HFFc6 (cell line): ENCODE measurements at regions not wholly inside any gene's neighbourhood (a gene's known extent, or its start where the extent isn't known, plus 50 kb on each side); places are given as distances from the start of the nearest gene placed in this dataset.
"Not testable (repeated sequence)": the region's sequence is repeated elsewhere in the genome, so short reads cannot be mapped to it uniquely, and the experiment has no call there.

Experiments
- DNase-seq: peaks from one replicate; pipeline ENCODE4 v3.0.0-alpha.2; 2018
- H3K27ac Mint-ChIP-seq: 2 replicates; pipeline ENCODE4 v1.8.0; 2020; ENCODE audit warnings: mild to moderate bottlenecking, mixed read lengths
- H3K27me3 Mint-ChIP-seq: 2 replicates; pipeline ENCODE4 v1.8.0; 2021; ENCODE audit warnings: mild to moderate bottlenecking, moderate library complexity, mixed read lengths; ENCODE audit not compliant: insufficient read depth
- H3K36me3 Mint-ChIP-seq: 2 replicates; pipeline ENCODE4 v1.8.0; 2021; ENCODE audit warnings: low read depth, mixed read lengths
- H3K4me1 Mint-ChIP-seq: 2 replicates; pipeline ENCODE4 v1.8.0; 2020; ENCODE audit warnings: low read depth, mixed read lengths
- H3K4me3 Mint-ChIP-seq: 2 replicates; pipeline ENCODE4 v1.8.0; 2020; ENCODE audit warnings: mild to moderate bottlenecking, moderate library complexity, mixed read lengths
- H3K9me3 Mint-ChIP-seq: 2 replicates; pipeline ENCODE4 v1.8.0; 2020; ENCODE audit warnings: mild to moderate bottlenecking, mixed read lengths
- TF ChIP-seq, protein P1 (sequence below): fragments of 200-600 bp; sonication (generic); IDR thresholded peaks from 2 replicates; pipeline ENCODE4 v1.5.0; 2021; ENCODE audit warnings: antibody characterized with exemption, mild to moderate bottlenecking

DNA sequence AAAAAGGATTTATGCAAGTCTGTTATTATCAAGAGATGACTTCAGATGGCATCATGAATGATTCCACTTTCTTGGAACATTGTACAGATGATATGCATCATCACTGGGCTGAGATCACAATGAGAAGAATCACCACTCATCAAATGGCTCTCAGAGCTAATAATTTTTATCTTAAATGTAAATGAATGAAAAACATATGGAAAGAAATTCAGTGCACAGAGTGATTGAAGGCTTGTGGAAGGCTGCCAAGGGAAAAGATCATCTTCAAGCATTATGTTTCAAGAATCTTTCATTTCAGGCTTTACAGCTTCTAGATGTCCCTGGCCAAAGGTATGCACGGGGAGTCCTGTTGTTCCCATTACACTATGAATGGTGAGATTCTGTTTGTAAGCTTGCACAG lies 955.7 kb downstream of the TTLL7 start:
- Mint-ChIP-seq H3K36me3 (no peaks in the 10 kb centered on the region), H3K27ac (no peak overlapping the region), H3K9me3 (peaks cover 33% of the 10 kb centered on the region), H3K4me1 (no peaks in the 10 kb centered on the region), H3K27me3 (no peaks in the 10 kb centered on the region), H3K4me3 (no peak overlapping the region)
- TF ChIP-seq, protein P1, sequence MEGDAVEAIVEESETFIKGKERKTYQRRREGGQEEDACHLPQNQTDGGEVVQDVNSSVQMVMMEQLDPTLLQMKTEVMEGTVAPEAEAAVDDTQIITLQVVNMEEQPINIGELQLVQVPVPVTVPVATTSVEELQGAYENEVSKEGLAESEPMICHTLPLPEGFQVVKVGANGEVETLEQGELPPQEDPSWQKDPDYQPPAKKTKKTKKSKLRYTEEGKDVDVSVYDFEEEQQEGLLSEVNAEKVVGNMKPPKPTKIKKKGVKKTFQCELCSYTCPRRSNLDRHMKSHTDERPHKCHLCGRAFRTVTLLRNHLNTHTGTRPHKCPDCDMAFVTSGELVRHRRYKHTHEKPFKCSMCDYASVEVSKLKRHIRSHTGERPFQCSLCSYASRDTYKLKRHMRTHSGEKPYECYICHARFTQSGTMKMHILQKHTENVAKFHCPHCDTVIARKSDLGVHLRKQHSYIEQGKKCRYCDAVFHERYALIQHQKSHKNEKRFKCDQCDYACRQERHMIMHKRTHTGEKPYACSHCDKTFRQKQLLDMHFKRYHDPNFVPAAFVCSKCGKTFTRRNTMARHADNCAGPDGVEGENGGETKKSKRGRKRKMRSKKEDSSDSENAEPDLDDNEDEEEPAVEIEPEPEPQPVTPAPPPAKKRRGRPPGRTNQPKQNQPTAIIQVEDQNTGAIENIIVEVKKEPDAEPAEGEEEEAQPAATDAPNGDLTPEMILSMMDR: no peak
- DNase-seq: no peak

DNA sequence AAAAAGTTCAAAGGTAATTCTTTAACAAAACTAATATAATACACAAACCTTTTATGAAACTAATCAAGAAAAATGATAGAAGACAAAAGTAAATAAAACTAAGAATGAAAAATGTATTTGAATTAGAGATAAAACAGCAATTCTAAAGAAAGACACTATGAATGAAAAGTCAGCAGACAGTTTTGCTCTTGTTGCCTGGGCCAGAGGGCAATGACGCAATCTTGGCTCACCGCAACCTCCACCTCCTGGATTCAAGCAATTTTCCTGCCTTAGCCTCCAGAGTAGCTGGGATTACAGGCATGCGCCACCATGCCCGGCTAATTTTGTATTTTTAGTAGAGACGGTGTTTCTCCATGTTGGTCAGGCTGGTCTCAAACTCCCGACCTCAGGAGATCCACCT lies 959.8 kb downstream of the TTLL7 start:
- not testable (repeated sequence) for H3K36me3 Mint-ChIP-seq, H3K4me1 Mint-ChIP-seq, H3K4me3 Mint-ChIP-seq, H3K27me3 Mint-ChIP-seq, DNase-seq, H3K27ac Mint-ChIP-seq
- peaks cover 44% of the 10 kb centered on the region for H3K9me3 Mint-ChIP-seq

DNA sequence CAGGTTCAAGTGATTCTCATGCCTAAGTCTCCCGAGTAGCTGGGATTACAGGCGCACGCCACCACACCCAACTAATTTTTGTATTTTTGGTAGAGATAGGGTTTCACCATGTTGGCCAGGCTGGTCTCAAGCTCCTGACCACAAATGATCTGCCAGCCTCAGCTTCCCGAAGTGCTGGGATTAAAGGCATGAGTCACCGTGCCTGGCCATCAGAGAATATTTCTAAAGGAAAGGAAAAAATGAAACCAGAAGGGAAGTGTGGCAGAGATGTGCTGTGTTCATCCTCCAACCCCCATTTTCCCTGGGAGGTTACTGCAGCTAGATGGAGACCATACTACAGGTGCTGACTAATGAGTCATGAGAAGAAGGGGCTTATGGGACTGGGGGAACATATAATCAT lies 964.1 kb downstream of the TTLL7 start:
- DNase-seq: no peak
- Mint-ChIP-seq H3K9me3 (peaks cover 52% of the 10 kb centered on the region), H3K27ac (no peak overlapping the region), H3K36me3 (no peaks in the 10 kb centered on the region), H3K4me3 (no peak overlapping the region), H3K27me3 (peaks cover 7% of the 10 kb centered on the region; the same call in 1 of the 2 replicates), H3K4me1 (no peaks in the 10 kb centered on the region)
- TF ChIP-seq, protein P1: no peak

DNA sequence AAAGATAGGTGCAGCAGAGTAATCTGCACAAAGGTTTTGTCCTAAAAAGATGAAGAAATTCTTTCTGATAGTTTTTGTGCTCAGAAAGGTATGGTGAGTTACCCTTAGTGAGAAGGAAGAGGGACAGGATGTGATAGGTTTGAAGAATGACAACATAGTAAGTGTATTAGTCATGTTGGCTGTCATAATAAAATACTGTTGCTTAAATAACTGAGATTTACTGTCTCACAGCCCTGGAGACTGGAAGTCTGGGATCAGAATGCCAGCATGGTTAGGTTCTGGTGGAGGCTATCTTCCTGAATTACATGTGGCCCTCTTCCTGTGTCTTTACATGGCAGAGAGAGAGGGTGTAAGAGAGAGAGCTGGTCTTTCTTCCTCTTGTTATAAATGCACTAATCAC lies 965.2 kb downstream of the TTLL7 start:
- no peaks in the 10 kb centered on the region for H3K4me1 Mint-ChIP-seq
- peaks cover 7% of the 10 kb centered on the region; the same call in 1 of the 2 replicates for H3K27me3 Mint-ChIP-seq
- peaks cover 52% of the 10 kb centered on the region for H3K9me3 Mint-ChIP-seq
- no peaks in the 10 kb centered on the region for H3K36me3 Mint-ChIP-seq
- DNase-seq: no peak
- H3K27ac Mint-ChIP-seq: no peak overlapping the region
- no peak overlapping the region for H3K4me3 Mint-ChIP-seq
- TF ChIP-seq, protein P1: no peak

DNA sequence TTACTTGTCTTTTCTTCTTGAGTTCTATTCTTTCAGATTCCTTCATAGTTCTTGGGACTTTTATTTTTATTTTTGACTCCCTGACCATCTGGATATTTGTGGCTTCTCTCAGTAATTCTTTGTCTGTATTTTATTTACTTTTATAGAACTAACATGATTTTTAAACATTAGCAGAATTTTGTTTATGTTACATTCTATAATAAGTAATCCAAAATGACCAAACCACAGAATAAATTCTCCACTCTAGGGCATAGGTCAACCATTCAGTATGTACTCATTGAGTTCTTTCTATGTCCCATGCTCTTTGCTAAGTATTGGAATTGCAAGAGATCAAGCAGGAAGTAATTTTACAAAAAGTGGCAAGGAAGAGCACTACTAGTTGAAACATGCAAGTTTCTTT lies 969.0 kb downstream of the TTLL7 start:
- TF ChIP-seq, protein P1: no peak
- no peaks in the 10 kb centered on the region for H3K36me3 Mint-ChIP-seq
- DNase-seq: no peak
- H3K9me3 Mint-ChIP-seq: peaks cover 32% of the 10 kb centered on the region
- H3K27me3 Mint-ChIP-seq: peaks cover 2% of the 10 kb centered on the region; the same call in 1 of the 2 replicates
- no peak overlapping the region for H3K27ac Mint-ChIP-seq
- no peak overlapping the region for H3K4me3 Mint-ChIP-seq
- H3K4me1 Mint-ChIP-seq: no peaks in the 10 kb centered on the region

DNA sequence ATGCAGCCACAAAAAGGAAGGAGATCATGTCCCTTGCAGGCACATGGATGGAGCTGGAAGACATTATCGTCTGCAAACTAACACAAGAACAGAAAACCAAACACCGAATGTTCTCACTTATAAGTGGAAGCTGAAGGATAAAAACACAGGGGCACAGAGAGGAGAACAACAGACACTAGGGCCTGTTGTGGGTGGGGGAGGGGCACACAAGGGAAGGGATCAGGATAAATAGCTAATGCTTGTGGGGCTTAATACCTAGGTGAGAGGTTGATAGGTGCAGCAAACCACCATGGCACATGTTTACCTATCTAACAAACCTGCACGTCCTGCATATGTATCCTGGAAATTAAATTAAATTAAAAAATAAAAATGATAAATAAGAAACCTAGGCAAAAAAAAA lies 969.9 kb downstream of the TTLL7 start:
- H3K9me3 Mint-ChIP-seq: peaks cover 33% of the 10 kb centered on the region
- peaks cover 2% of the 10 kb centered on the region; the same call in 1 of the 2 replicates for H3K27me3 Mint-ChIP-seq
- no peak overlapping the region for H3K4me3 Mint-ChIP-seq
- no peaks in the 10 kb centered on the region for H3K4me1 Mint-ChIP-seq
- H3K36me3 Mint-ChIP-seq: no peaks in the 10 kb centered on the region
- DNase-seq: no peak
- TF ChIP-seq, protein P1: no peak
- no peak overlapping the region for H3K27ac Mint-ChIP-seq
